C1 segment of cervical spinal cord (tissue), 14 donors: ENCODE measurements at regions not wholly inside any gene's neighbourhood (a gene's known extent, or its start where the extent isn't known, plus 50 kb on each side); places are given as distances from the start of the nearest gene placed in this dataset.

Source experiments
- DNase-seq, 14 donors: peaks; one replicate each; lab custom pipeline; 2025; lab: John Stamatoyannopoulos, UW

DNA sequence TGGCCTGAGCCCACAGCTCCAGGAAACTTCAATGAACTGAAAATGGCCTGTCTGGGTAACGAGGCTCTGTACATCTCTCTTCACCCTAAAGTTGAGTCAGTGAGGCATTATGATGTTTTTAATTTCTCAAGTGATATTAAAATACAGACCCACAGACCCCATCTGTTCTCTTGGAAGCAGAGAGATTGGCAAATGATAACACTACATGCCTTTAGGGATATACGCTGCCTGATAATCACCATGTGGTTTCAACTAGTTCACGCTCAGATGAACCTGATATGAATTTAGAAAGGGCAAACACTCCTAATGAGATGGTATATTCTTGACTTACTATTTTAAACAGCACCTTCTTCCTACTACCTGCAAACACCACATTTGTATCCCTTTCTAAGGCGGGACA is 127.5 kb downstream of the RFC3 start:
- no peak for DNase-seq

DNA sequence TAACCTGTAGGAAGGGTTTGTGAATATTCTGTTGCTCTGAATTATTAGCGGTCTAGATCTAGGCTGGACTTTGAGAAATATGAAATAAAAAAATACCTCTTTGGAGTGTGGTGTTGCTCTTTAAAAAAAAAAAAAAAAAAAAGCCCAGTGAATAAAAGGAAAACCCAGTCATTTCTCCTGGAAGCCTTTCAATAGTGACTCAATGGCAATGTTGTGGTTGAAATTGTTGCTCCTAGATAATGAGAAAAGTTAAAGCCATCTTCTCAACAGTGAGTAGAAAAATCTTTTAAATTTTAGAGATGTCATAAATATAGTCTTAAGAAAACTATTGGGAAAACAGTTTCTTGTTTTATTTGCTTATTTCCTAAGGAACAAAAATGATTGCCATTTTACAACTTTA is 135.3 kb downstream of the RFC3 start:
- DNase-seq, result no peak

DNA sequence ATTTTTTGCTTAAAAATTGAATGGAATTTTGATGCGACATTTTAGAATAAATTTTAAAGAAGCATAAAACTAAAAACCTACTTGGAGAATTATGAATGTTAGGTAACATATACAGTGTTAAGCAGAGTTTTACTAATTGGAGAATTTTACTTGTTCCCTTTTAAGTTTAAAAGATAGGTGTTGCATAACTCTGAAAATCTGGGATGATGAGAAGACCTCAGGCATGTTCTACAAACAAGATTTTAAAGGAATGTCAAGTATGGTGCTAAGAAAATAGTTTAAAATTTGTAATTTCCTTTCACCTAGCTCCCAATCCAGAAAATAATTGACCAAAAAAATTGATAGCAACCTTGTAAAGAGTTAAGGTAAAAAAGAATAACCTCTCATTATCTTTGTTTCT is 135.8 kb downstream of the RFC3 start:
- DNase-seq, result no peak

DNA sequence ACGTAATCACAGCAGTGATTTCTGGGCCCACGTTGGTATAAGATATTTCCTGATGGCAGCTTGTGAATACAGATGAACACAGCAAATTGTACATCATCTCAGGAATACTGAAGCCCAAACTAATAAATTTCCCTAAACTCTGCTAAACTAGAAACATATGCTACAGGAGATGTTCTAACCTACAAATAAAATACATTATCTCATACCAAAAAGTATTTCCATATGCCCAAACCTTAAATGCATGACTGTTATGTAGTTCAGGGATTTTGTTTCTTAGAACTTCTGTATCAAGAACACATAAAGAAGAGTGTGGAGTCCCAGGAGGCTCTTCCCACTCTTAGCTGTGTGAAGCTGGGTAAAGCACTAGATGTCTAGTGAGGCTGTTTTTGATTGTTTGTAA is 138.4 kb downstream of the RFC3 start:
- DNase-seq, result no peak

DNA sequence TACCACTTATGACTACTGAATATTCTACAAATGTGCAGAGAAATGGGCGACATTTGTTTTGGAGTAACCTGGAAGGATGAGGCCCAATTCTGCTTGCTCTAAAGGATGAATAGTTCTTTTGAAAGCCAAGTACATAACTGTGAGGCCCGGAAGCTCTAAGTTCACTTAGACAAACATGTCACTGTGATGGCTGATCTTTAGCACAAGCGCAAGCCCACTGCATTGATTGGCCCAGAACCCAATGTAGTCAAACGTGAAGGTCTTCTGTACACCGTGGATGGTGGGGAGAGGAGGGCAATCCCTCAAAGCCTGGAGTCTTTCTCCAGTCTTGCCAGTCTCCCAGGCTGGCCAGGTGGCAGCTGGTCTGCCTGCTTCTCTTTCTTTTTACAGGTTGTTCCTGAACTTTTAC is 139.6 kb downstream of the RFC3 start:
- no peak for DNase-seq

DNA sequence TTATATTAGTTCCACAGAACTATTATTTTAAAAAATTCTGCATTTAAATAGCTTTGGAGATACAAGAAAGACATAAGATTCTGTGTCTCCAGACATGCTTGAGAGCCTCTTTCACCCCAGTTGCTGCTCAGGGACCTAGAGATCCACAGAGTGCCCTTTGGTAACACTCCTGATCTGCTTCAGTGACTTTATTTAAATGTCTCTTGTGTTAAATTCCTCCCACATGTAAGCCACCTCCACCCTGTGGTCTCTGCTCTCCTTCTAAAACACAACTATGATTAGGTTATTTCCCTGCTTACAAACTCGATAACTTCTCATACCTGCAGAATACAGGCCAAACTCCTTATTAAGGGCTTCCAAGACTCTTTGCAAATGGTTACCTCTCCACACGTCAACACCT is 141.0 kb downstream of the RFC3 start:
- no peak for DNase-seq

DNA sequence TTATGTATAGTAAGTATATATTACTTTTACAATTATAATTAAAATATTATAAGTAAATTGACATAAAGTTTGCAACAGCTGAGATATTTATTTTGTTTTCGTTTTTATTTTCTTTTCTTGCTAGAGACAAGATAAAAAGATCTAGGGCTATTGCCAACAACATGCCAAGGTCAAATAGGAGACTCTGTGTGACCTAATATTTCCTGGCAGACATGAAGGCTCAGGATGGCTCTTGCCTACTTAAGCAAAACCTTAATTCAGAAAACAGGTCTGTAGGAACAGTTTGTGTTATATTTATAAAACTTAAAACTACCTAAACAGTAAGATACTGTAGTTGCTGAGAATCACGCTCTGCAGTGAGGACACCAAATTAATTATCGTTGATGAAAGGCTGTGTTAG is 145.2 kb downstream of the RFC3 start:
- no peak for DNase-seq

DNA sequence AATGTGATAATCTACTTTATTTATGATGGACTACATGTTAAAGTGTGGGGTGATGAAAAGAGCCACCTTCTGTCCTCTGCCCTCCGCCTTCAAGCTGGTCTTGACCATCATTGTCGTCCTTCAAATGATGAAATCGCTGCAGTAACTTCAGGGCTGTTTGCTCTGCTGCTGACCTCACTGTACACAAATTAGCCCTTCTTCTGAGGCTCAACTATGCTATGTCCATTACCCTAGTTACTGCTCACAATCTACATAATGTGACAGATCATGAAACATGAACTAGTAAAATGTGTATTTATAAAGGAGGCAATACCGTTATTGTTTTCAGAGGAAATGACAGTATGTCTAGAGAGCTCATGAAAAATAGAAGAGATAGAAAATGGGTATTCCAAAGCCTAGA is 145.9 kb downstream of the RFC3 start:
- no peak for DNase-seq

DNA sequence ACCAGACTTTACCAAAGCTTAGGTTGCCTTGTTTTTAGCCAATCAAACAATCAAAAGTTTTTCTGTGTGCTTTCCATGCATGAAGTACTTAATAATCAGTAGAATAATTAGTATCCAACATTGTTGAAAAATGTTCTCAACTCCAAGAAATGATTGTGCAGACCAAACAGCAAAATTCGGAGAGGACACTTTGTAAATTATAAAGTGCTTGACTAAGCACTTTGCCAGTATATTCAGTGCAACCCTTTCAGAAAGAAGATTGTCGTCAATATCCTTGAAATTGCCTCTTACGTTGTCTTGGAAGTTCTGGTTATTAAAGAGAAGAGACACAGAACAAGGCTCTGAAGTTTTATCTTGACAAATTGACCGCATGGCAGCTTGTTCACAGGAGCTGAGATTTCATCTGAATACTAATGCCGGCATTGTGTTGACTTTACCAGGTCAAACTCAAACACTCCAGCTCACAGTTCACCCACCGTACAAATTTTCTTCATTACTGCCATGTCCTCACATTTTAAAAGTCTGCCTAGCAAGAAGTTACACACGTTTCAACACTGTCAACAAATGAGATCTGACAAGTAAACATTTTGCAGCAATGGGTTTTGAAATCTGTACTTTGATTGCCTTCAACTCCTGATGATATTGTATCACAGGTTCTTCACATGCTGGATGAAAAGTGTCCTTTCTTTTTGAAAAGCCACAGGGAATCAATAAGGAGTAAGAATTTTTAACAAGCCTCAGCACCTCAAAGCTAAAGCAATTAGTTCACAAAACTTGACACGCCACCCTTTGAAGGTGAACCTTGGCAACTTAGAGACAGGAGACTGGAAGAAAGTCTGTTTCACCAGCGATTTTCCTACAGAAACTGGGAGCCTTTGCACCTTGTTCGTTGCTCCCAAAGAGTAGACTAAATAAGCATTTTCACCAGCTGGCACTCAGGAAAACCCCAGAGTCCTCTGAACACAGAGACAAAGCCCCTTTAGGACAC is 150.9 kb downstream of the RFC3 start:
- DNase-seq, result no peak

DNA sequence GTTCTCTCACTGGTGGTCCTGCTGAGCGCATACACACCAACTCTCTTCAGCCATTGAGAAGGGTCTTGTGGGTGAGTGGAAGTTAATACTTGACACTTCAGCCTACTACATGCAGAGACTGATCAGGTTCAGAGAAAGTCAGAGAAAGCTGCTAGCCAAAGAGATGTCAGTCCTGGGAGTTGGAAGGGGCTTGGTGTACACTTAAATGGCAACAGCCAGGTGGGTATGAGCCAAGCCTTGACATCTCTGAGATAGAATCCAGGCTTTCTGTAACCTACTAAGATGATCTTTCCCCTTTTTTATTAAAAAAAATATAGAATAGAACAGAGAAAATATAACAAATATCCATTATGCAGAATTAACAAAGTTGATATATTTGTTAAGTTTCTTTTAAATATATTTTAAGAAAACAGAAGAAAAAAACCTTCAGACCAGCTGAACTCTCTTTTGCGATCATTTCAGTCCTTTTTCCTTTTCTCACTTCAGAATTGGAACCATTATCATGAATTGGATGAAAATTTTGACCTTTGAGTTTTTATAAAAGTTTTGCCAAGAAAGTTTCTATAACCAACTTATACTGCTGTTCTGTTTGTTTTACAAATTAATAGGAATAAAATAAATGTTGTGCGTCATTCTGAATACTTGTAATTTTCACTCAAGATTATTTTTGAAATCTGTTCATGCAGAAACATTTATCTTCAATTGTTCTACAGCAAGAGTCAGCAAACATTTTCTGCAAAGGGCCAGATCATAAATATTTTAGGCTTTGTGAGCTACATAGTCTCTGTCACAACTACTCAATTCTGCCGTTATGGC is 153.0 kb downstream of the RFC3 start:
- DNase-seq, result no peak

DNA sequence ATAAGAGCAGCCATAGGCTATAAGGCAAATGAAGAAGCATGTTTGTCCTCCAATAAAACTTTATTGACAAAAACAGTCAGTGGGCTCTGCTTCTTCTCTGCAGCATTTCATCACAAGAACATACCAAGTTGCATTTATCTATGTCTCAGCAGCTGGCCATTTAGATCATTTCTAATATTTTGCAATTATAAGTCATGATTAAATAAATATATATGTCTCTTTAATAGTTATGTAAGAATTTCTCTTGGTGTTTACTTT is 153.5 kb downstream of the RFC3 start:
- DNase-seq, result no peak

DNA sequence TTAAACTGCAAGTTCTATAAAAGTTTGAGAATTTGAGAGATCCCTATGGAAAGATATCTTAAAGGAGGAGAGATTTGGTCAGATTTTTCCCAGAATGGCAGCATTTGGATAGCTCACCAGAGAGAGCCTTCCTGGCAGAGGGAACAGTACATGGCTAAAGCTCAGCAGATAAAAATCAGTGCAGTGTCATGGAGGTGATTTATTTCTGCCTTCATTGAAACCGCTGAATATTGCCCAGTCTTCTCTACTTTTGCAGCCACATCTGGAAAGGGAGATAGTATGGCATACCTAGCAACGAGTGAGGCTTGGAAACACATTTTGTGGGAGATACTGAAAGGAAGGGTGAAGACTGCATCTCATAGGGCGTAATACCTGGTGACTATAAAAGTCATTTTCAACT is 155.2 kb downstream of the RFC3 start:
- DNase-seq, result no peak

DNA sequence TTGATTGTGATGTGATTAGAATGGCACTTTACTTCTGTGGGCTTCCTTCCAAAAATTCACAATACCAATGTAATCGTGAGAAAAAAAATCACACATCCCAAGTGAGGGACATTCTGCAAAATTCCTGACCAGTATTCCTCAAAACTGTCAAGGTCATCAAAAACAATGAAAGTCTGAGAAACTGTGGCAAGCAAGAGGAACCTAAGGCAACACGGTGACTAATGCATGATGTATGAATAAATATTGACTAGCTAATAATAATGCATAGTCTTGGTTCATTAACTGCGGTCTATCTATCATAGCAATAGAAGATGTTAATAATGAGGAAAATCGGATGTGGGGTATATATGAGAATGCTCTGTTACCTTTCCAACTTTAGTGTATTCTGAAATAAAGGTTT is 159.0 kb downstream of the RFC3 start:
- no peak for DNase-seq

DNA sequence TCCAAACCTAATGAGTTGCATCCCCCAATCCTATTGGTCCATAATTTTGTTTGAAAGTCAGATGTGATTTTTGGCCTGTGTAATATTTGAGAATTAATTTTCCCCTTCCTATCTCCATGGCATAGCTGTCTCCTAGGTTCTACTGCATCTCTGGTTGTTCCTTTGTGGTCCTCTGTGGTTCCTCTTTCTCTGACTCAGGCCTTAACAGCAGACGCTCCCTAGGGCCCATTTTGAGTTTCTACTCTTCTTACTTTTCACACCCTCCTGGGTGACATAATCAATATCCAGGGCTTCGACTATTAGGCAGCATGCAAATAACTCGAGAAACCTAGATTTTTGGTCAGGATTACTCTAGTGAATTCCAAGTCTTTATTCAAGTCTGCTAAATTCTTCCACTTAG is 160.7 kb downstream of the RFC3 start:
- DNase-seq, result no peak

DNA sequence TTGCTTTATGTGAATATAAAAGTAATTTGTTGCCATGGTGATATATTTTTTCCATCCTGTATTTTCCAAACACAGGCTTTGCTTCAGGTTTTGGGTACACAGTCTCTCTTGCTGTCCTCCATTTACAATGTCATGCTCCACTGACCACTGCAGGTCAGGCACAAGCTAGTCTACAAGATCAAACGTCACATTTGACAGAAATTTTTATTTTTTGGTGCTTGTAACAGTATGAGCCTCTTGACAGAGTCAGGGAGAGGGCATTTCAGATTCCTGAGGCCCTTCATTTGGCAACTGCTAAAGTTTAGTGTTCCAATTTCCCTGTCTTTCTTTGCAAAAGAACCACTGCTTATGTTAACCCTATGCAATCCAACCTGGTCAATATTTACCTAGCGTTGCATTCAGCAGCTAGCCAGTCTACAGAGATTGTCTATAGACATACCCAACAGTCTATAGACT is 175.0 kb downstream of the RFC3 start:
- peak in 1 of 14 donors; percentile 13 for DNase-seq

DNA sequence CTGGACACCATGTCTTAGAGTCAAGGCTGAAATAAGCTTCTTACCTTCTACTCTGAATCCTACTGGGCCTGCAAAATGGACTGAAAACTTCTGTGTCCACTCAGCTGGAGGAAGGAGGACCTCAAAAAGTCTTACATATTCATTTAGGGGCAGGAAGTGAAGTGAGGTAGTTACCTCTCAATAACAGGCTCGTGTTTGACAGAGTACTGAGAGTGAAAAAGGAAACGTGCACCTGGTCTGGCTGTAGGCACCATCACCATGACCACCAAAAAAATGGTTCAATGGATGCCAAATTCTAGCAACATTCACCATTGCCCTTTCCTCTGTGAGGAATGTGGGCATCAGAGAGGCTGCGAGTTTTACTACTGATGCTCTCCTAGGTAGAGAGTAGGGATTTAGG is 176.2 kb downstream of the RFC3 start:
- DNase-seq, result no peak

DNA sequence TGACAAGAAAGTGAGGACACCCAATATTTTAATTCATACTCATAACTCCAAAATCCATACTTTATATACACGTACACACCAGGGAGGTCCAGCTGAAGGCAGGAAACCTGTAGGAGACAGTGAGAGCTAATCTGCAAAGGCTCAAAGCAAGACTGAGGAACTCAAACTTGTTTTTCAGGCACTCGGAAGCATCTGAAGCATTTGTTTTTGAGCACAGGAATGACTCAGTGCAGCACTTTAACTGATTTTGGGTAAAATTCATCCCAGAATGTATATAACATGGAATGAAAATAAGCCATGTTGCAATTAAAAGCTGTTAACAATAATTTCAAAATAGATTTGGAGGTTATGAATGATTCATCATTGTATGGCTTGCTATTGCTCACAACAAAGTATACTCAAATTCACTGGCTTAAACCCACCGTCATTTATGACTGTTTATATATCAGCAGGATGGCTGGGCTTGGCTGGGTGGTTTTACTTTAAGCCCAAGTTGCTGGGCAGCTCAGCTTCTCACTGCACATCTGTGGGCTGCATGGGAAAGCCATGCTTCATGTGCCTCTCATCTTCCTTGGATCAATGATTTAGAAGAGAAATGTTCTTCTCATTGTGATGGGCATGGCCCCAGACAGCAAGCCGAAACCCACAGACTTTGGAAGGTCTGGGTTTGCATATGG is 177.0 kb downstream of the RFC3 start:
- no peak for DNase-seq

DNA sequence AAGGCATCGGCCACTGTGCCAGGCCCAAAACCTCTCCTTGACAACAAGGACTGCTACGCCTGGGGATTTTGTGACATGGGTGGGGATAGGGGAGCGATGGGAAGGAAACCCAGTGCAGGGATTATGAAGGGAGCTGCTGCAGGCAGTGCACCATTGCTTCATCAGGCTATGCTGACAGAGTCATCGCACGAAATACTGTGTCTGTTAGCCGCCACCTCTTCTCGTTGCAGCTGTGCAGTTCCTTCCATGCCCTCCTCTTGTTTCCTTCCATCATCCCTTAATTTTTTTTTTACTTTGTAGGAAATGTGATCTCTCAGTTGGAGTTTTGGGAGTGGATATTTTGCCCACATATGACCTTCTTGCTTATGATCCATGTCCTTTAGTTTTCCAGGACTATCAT is 178.7 kb downstream of the RFC3 start:
- DNase-seq, result no peak

DNA sequence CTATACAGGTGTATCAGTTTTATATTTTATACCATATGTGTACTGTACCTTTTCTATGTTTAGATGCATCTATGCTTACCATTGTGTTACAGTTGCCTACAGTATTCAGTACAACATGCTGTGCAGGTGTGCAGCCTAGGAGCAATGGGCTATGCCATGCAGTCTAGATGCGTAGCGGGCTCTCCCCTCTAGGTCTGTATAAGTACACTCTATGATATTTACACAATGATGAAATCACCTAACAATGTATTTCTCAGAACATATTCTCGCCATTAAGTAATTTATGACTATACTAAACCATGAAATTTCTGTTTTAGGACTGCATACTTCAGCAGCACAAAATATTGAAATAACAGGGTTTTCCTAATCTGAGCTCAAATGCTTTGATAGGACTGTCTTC is 179.6 kb downstream of the RFC3 start:
- DNase-seq, result no peak

DNA sequence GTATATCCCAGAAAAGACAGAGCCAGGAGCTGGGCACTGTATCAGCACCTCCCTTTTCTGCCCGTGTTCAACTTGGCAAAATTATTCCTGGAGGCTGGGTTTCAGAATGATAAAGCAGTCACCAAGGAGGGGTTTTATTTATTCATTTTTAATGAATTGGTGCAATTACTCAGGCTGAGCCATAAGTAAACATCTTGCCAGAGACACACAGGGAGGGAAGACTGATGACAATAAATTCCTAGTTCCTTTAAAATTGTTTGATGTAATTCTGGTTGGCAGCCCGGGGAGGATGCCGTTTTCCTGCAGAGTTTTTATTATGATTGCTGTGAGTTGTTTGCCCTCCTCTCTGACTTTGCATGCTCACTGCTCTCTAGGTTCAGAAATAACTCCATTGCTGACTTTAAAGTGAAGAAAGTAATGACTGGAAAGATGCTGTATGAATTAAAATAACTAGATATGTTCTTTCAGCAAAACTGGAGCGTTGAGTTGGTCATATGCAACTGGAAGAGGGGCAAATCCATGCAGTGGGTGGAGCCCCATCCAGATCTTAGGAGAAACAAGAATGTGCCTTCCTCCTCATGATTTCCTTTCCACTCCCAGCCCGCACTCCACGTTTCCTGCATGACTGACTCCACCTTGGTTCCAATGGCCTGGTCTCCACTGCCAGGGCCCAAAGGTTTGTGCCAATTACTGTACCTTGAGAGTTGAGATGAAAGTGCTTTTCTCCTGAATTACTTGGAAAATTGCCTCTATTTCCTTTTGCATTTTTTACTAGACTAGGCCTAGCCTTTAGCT is 182.1 kb downstream of the RFC3 start:
- DNase-seq, result peak in 1 of 14 donors; percentile 23

DNA sequence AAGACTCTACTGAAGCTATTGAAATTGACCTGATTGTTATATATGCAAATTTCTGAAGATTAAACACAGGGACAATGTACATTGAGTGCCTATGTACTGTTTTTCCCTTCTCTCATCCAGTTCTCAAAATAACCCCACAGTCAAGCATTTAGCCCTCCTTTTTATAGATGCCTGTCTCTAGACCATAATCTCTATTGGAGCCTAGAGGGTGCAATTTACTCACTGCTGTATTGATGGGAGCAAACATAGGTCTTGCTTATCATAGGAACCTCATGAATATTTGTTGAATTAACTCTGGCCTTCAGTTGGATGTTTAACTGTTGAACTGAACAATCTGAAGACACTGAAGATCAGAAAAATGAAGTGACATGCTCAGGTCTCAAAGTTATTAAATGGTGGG is 183.0 kb downstream of the RFC3 start:
- no peak for DNase-seq

DNA sequence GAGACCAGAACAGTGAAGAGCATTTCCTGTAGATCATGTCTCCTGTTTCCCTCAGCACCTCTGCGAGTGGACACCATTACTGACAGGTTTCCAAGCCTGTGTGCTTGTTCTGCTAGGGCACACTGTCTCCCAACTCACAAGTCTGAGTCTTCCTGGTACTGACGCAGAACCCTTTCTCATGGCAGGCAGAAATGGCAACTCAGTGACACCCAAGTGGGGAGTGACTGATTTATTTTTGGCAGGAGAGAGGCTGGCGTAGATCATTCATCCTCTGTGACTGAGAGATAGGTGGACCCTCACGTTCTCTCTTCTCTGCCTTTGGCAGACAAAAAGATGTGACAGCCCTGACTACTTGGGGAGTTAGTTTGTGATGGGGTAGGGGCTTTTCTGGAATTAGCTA is 183.4 kb downstream of the RFC3 start:
- no peak for DNase-seq
